DND-41 (cell line): ENCODE measurements at regions not wholly inside any gene's neighbourhood (a gene's known extent, or its start where the extent isn't known, plus 50 kb on each side); places are given as distances from the start of the nearest gene placed in this dataset.

ENCODE experiments used
- ATAC-seq: fragments of 200-7000 bp; cut with Tn5 transposase; 3 replicates; pipeline ENCODE4 v1.9.1; 2021; ENCODE audit warnings: low read depth; ENCODE audit not compliant: insufficient read depth
- DNase-seq: peaks from one replicate; pipeline ENCODE4 v3.0.0-alpha.2; 2020
- H2AFZ ChIP-seq: 2 replicates; pipeline ENCODE4 v1.6.0; 2012; ENCODE audit warnings: low read depth, low read length
- H3K27ac ChIP-seq: 2 replicates; pipeline ENCODE4 v1.5.1; 2012; ENCODE audit warnings: low read length, inconsistent platforms
- H3K27me3 ChIP-seq: fragments of 200-600 bp; sonication (generic); 2 replicates; pipeline ENCODE4 v1.6.0; 2012; ENCODE audit warnings: low read length, mild to moderate bottlenecking, inconsistent platforms; ENCODE audit not compliant: insufficient read depth, poor library complexity
- H3K36me3 ChIP-seq: 2 replicates; pipeline ENCODE4 v1.5.1; 2012; ENCODE audit warnings: low read length, inconsistent platforms; ENCODE audit not compliant: insufficient read depth
- H3K4me1 ChIP-seq: 2 replicates; pipeline ENCODE4 v1.5.1; 2012; ENCODE audit warnings: mild to moderate bottlenecking, low read length; ENCODE audit not compliant: insufficient read depth
- H3K4me2 ChIP-seq: 2 replicates; pipeline ENCODE4 v1.6.0; 2012; ENCODE audit warnings: mild to moderate bottlenecking, moderate library complexity, low read length, inconsistent platforms; ENCODE audit not compliant: insufficient read depth
- H3K4me3 ChIP-seq, 2 experiments: fragments of 200-600 bp in 1 of 2; shearing (Covaris generic) in 1 of 2; 2 replicates each; pipeline ENCODE4 v1.5.1; 2012 to 2016; ENCODE audit warnings: inconsistent platforms in 2 of 2, low read length in 2 of 2, mild to moderate bottlenecking in 2 of 2, low read depth in 1 of 2, moderate library complexity in 1 of 2
- H3K79me2 ChIP-seq: 2 replicates; pipeline ENCODE4 v1.6.0; 2012; ENCODE audit warnings: low read length, inconsistent platforms; ENCODE audit not compliant: insufficient read depth
- H3K9ac ChIP-seq: 2 replicates; pipeline ENCODE4 v1.6.0; 2012; ENCODE audit warnings: low read depth, mild to moderate bottlenecking, inconsistent platforms, low read length, moderate library complexity
- H3K9me3 ChIP-seq: 2 replicates; pipeline ENCODE4 v1.5.1; 2012; ENCODE audit warnings: low read length, moderate library complexity, mild to moderate bottlenecking, inconsistent platforms; ENCODE audit not compliant: insufficient read depth, severe bottlenecking
- H4K20me1 ChIP-seq: 2 replicates; pipeline ENCODE4 v1.6.0; 2012; ENCODE audit warnings: low read length; ENCODE audit not compliant: insufficient read depth
- EZH2 ChIP-seq: IDR thresholded peaks from 3 replicates; pipeline ENCODE4 v1.6.1; 2012; ENCODE audit warnings: borderline replicate concordance, low read depth, mild to moderate bottlenecking, moderate library complexity, low read length, inconsistent platforms; ENCODE audit not compliant: severe bottlenecking
- TF ChIP-seq, protein P1 (sequence below): IDR thresholded peaks from 2 replicates; pipeline ENCODE4 v1.5.1; 2012; ENCODE audit warnings: borderline replicate concordance, low read length, moderate library complexity, mild to moderate bottlenecking; ENCODE audit not compliant: poor library complexity, severe bottlenecking; ENCODE audit errors: extremely low read depth

DNA sequence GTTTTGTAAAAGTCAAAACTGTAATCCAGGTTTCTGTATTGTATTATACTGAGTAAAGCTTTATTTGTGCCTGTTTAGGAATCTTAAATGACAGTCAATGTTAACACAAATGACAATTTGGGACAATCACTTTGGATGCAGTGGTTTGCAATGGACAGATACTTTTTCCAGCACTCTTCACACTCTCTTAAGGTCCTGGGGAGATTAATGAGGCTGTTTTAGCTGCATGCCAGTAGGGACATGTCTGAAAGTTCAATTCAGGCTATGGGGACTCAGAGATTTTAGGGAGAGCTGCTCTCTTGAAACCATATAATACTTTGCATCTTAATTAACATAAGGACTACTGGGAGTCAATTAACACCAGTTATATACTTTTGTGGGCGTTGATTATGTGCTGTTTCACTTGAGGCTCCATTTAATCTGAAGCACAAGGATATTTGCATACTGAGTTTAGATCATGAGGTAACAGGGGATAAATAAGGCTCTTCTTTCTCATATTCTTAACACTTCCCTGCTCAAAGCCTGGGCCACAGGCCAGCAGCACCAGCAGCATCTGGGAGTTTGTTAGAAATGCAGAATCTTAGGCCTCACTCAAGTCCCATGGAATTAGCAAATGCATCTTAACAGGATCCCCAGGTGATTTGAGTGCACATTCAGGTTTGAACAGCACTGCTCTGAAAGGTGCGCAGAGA lies 972.8 kb downstream of the PLOD2 start:
- H3K9me3 ChIP-seq, result no peaks in the 10 kb centered on the region
- no peak overlapping the region for H3K9ac ChIP-seq
- no peak for ATAC-seq
- no peak overlapping the region for H3K4me3 ChIP-seq
- H3K4me1 ChIP-seq, result no peaks in the 10 kb centered on the region
- no peak for DNase-seq
- H3K36me3 ChIP-seq, result no peaks in the 10 kb centered on the region
- no peaks in the 10 kb centered on the region for H3K27me3 ChIP-seq
- no peaks in the 10 kb centered on the region for H4K20me1 ChIP-seq
- TF ChIP-seq EZH2, result no peak
- TF ChIP-seq, protein P1, sequence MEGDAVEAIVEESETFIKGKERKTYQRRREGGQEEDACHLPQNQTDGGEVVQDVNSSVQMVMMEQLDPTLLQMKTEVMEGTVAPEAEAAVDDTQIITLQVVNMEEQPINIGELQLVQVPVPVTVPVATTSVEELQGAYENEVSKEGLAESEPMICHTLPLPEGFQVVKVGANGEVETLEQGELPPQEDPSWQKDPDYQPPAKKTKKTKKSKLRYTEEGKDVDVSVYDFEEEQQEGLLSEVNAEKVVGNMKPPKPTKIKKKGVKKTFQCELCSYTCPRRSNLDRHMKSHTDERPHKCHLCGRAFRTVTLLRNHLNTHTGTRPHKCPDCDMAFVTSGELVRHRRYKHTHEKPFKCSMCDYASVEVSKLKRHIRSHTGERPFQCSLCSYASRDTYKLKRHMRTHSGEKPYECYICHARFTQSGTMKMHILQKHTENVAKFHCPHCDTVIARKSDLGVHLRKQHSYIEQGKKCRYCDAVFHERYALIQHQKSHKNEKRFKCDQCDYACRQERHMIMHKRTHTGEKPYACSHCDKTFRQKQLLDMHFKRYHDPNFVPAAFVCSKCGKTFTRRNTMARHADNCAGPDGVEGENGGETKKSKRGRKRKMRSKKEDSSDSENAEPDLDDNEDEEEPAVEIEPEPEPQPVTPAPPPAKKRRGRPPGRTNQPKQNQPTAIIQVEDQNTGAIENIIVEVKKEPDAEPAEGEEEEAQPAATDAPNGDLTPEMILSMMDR, result no peak
- H3K79me2 ChIP-seq, result no peaks in the 10 kb centered on the region
- H3K4me2 ChIP-seq, result no peak overlapping the region
- H2AFZ ChIP-seq, result no peak overlapping the region
- no peak overlapping the region for H3K27ac ChIP-seq

DNA sequence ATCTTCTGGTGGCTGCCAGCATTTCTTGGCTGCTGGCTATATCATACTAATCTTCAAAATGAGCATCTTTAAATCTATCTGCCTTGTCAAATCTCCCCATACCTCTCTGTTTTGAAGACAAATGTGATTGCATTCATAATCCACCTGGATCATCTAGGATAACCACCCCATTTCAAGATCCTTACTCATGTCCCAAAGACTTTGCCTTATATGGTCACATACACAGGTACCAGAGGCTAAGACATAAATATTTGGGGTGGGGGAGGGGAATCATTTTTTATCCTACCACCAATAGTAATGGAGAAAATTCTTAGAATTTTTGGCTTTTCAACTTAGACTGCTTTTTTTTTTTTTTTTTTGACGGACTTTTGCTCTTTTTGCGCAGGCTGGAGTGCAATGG lies 970.8 kb downstream of the PLOD2 start:
- ATAC-seq, result no peak

DNA sequence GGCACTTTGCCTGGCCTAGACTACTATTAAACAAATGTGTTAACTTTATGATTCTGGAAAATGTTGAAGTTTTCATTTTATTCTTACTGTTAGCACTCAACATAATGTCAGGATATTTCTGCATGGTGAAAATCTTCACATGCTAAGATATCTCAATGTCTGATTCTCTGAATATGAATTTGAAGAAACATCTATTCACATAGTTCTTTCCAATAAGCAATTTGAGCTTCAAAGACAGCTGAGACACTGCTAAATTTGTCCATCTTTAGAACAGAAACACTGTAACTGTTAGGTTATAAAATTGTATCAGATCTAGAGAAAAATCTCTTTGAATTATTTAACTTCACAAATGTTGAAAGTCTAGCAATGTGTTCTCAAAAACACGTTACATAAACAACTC lies 970.2 kb downstream of the PLOD2 start:
- TF ChIP-seq EZH2, result no peak
- TF ChIP-seq, protein P1, result no peak
- Histone ChIP-seq H4K20me1 (no peaks in the 10 kb centered on the region), H3K9ac (no peak overlapping the region)

More for the DNA sequence above, 970.8 kb downstream of the PLOD2 start:
- H4K20me1 ChIP-seq, result no peaks in the 10 kb centered on the region
- H2AFZ ChIP-seq, result no peak overlapping the region
- DNase-seq, result no peak
- H3K27ac ChIP-seq, result no peak overlapping the region
- no peak for TF ChIP-seq EZH2
- TF ChIP-seq, protein P1, result no peak
- no peaks in the 10 kb centered on the region for H3K79me2 ChIP-seq
- no peak overlapping the region for H3K4me3 ChIP-seq
- H3K4me1 ChIP-seq, result no peaks in the 10 kb centered on the region
- H3K27me3 ChIP-seq, result no peaks in the 10 kb centered on the region
- H3K36me3 ChIP-seq, result no peaks in the 10 kb centered on the region
- no peaks in the 10 kb centered on the region for H3K9me3 ChIP-seq
- no peak overlapping the region for H3K4me2 ChIP-seq
- no peak overlapping the region for H3K9ac ChIP-seq

More for the DNA sequence above, 970.2 kb downstream of the PLOD2 start:
- Histone ChIP-seq H3K4me1 (no peaks in the 10 kb centered on the region), H3K4me2 (no peak overlapping the region), H3K9me3 (no peaks in the 10 kb centered on the region), H2AFZ (no peak overlapping the region), H3K27ac (no peak overlapping the region), H3K27me3 (no peaks in the 10 kb centered on the region), H3K36me3 (no peaks in the 10 kb centered on the region), H3K4me3 (no peak overlapping the region), H3K79me2 (no peaks in the 10 kb centered on the region)
- no peak for DNase-seq
- ATAC-seq, result no peak
